Fibroblast of lung (primary cell): ENCODE measurements at regions not wholly inside any gene's neighbourhood (a gene's known extent, or its start where the extent isn't known, plus 50 kb on each side); places are given as distances from the start of the nearest gene placed in this dataset.

Experiments used
- EZH2 ChIP-seq: IDR thresholded peaks from 2 replicates; pipeline ENCODE4 v1.5.1; 2012; ENCODE audit warnings: low read length, control low read depth, mild to moderate bottlenecking; ENCODE audit errors: missing control alignments
- TF ChIP-seq, protein P1 (sequence below), 2 donors: IDR thresholded peaks in 1 of 2; conservative IDR thresholded peaks in 1 of 2; 1 replicate in 1 of 2; 2 replicates in 1 of 2; pipeline ENCODE4 v1.5.1; 2011 to 2012; ENCODE audit warnings: low read length in 2 of 2, control low read depth in 1 of 2, inconsistent platforms in 1 of 2, low read depth in 1 of 2, mild to moderate bottlenecking in 1 of 2

DNA sequence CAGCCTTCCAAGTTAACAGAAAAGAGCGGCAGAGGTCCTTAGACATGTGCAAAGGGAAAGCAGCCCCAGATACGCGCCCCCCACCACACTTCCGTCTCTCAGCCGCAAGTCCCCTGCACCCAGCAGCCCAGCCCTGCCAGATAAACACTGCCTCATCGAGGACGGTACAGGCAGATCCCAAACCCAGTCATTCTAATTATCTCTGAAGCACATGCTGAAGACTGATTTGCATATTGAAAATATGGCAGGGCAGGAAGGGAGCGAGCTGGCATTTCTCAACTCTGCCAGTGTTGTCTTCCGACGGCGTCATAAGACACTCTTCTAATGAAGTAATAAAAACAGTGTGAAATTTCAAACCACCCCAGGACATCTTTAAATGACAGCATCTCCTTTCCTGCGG is 122.8 kb upstream of the CDH4 start:
- TF ChIP-seq, protein P1, sequence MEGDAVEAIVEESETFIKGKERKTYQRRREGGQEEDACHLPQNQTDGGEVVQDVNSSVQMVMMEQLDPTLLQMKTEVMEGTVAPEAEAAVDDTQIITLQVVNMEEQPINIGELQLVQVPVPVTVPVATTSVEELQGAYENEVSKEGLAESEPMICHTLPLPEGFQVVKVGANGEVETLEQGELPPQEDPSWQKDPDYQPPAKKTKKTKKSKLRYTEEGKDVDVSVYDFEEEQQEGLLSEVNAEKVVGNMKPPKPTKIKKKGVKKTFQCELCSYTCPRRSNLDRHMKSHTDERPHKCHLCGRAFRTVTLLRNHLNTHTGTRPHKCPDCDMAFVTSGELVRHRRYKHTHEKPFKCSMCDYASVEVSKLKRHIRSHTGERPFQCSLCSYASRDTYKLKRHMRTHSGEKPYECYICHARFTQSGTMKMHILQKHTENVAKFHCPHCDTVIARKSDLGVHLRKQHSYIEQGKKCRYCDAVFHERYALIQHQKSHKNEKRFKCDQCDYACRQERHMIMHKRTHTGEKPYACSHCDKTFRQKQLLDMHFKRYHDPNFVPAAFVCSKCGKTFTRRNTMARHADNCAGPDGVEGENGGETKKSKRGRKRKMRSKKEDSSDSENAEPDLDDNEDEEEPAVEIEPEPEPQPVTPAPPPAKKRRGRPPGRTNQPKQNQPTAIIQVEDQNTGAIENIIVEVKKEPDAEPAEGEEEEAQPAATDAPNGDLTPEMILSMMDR (conservative IDR thresholded peaks at IDR 0.05 in 1 of 2, IDR thresholded peaks at IDR 0.05 in 1 of 2; ENCODE audit: low read depth in 1 of 2, low read length in 2 of 2): no peak
- no peak for TF ChIP-seq EZH2
